Caco-2 (cell line): ENCODE measurements at regions not wholly inside any gene's neighbourhood (a gene's known extent, or its start where the extent isn't known, plus 50 kb on each side); places are given as distances from the start of the nearest gene placed in this dataset.

Experiments
- BruUV-seq: library from RNA; stranded (reverse); fragments of 400-500 nt; replicated peaks from 2 replicates; lab custom pipeline; 2021; lab: Mats Ljungman, UMichigan
- CTCF ChIA-PET: fragments of 300-600 bp; sonication (Branson Sonifier 250); formaldehyde crosslinking; loops from one replicate; lab custom pipeline; 2022; ENCODE audit warnings: antibody characterized with exemption; lab: Charles Lee
- POLR2A ChIA-PET: fragments of 300-600 bp; sonication (Branson Sonifier 250); formaldehyde crosslinking; loops from one replicate; lab custom pipeline; 2022; ENCODE audit warnings: antibody characterized with exemption; lab: Charles Lee
- DNase-seq, 2 experiments: peaks; one replicate each; pipeline versions ENCODE4 v3.0.0 to v3.0.0-alpha.2; 2020 to 2022
- H3K27me3 ChIP-seq: replicated peaks from 2 replicates; pipeline ENCODE4 v1.6.0; 2011; ENCODE audit warnings: low read length; ENCODE audit not compliant: control insufficient read depth, insufficient read depth
- H3K36me3 ChIP-seq: 2 replicates; pipeline ENCODE4 v1.5.1; 2011; ENCODE audit warnings: low read length; ENCODE audit not compliant: control insufficient read depth, insufficient read depth
- H3K4me1 ChIP-seq: fragments of 250-450 bp; sonication (Bioruptor Pico); 2 replicates; pipeline ENCODE4 v1.5.1; 2020; ENCODE audit warnings: mild to moderate bottlenecking
- H3K4me3 ChIP-seq: 2 replicates; pipeline ENCODE4 v1.5.1; 2011; ENCODE audit warnings: low read depth, mild to moderate bottlenecking, control low read depth, low read length
- H3K9me3 ChIP-seq: fragments of 250-450 bp; sonication (Bioruptor Pico); 2 replicates; pipeline ENCODE4 v1.5.1; 2020; ENCODE audit warnings: mild to moderate bottlenecking, moderate library complexity
- H3K27ac Mint-ChIP-seq: one replicate; pipeline ENCODE4 v1.8.0; 2022; ENCODE audit warnings: mixed read lengths; ENCODE audit not compliant: unreplicated experiment
- H3K27me3 Mint-ChIP-seq: one replicate; pipeline ENCODE4 v1.8.0; 2022; ENCODE audit warnings: mixed read lengths; ENCODE audit not compliant: insufficient read depth, unreplicated experiment
- H3K36me3 Mint-ChIP-seq: one replicate; pipeline ENCODE4 v1.8.0; 2022; ENCODE audit warnings: mild to moderate bottlenecking, mixed read lengths; ENCODE audit not compliant: insufficient read depth, unreplicated experiment
- H3K4me1 Mint-ChIP-seq: one replicate; pipeline ENCODE4 v1.8.0; 2022; ENCODE audit warnings: low read depth, mixed read lengths; ENCODE audit not compliant: unreplicated experiment
- H3K4me3 Mint-ChIP-seq: one replicate; pipeline ENCODE4 v1.8.0; 2022; ENCODE audit warnings: mild to moderate bottlenecking, moderate library complexity, mixed read lengths; ENCODE audit not compliant: unreplicated experiment
- H3K9me3 Mint-ChIP-seq: one replicate; pipeline ENCODE4 v1.8.0; 2022; ENCODE audit warnings: mixed read lengths; ENCODE audit not compliant: unreplicated experiment
- intact Hi-C: fragments of 100-400 bp; cut with micrococcal nuclease; formaldehyde crosslinking; loops from one replicate; pipeline ENCODE4 v1.10.0; 2022; ENCODE audit not compliant: unreplicated experiment
- TF ChIP-seq, protein P1 (sequence below), 2 experiments: fragments of 200-600 bp in 1 of 2; IDR thresholded peaks; 1 replicate in 1 of 2; 2 replicates in 1 of 2; pipeline versions ENCODE4 v1.5.1 to v1.8.0; 2011 to 2022; ENCODE audit warnings: antibody characterized with exemption in 1 of 2, control low read depth in 1 of 2, inconsistent platforms in 1 of 2, low read depth in 1 of 2, low read length in 1 of 2, mild to moderate bottlenecking in 1 of 2, moderate library complexity in 1 of 2; ENCODE audit not compliant: insufficient read depth in 1 of 2, severe bottlenecking in 1 of 2, unreplicated experiment in 1 of 2

DNA sequence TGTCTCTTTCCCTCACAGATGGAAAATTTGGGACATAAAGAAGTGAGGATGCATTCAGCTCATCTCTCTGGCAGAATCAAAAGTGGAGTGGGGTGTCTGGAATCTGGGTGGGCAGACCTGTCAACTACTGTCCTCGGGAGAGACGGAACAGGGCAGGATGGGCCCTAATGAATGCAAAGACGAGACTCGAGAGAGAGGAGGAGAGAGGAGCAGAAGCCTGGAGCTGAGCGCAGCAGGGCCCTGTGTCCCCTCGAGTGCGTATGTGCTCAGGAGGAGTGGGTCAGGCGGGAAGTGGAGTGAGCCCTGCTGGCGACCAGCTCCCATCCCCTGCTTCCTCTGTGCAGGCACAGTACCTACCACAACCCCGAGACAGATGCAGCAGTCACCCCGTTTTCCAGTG is 78.9 kb downstream of the TEX29 start:
- no peaks in the 10 kb centered on the region for H3K36me3 Mint-ChIP-seq
- peaks cover 33% of the 10 kb centered on the region for H3K27me3 Mint-ChIP-seq
- intact Hi-C loops, result no loop called here
- TF ChIP-seq, protein P1, sequence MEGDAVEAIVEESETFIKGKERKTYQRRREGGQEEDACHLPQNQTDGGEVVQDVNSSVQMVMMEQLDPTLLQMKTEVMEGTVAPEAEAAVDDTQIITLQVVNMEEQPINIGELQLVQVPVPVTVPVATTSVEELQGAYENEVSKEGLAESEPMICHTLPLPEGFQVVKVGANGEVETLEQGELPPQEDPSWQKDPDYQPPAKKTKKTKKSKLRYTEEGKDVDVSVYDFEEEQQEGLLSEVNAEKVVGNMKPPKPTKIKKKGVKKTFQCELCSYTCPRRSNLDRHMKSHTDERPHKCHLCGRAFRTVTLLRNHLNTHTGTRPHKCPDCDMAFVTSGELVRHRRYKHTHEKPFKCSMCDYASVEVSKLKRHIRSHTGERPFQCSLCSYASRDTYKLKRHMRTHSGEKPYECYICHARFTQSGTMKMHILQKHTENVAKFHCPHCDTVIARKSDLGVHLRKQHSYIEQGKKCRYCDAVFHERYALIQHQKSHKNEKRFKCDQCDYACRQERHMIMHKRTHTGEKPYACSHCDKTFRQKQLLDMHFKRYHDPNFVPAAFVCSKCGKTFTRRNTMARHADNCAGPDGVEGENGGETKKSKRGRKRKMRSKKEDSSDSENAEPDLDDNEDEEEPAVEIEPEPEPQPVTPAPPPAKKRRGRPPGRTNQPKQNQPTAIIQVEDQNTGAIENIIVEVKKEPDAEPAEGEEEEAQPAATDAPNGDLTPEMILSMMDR (IDR thresholded peaks at IDR 0.05; ENCODE audit: insufficient read depth in 1 of 2, low read depth in 1 of 2, low read length in 1 of 2, severe bottlenecking in 1 of 2, unreplicated experiment in 1 of 2), result no peak
- no peak overlapping the region for H3K4me3 Mint-ChIP-seq
- POLR2A ChIA-PET, result no interaction called here
- H3K9me3 ChIP-seq, result no peaks in the 10 kb centered on the region
- H3K4me1 Mint-ChIP-seq, result no peaks in the 10 kb centered on the region
- DNase-seq, result no peak
- H3K27ac Mint-ChIP-seq, result no peak overlapping the region
- H3K27me3 ChIP-seq, result no peaks in the 10 kb centered on the region
- H3K4me3 ChIP-seq, result no peak overlapping the region
- BruUV-seq, result no TSS peak
- peaks cover 10% of the 10 kb centered on the region for H3K9me3 Mint-ChIP-seq
- CTCF ChIA-PET, result no interaction called here
- no peaks in the 10 kb centered on the region for H3K36me3 ChIP-seq
- no peaks in the 10 kb centered on the region for H3K4me1 ChIP-seq

DNA sequence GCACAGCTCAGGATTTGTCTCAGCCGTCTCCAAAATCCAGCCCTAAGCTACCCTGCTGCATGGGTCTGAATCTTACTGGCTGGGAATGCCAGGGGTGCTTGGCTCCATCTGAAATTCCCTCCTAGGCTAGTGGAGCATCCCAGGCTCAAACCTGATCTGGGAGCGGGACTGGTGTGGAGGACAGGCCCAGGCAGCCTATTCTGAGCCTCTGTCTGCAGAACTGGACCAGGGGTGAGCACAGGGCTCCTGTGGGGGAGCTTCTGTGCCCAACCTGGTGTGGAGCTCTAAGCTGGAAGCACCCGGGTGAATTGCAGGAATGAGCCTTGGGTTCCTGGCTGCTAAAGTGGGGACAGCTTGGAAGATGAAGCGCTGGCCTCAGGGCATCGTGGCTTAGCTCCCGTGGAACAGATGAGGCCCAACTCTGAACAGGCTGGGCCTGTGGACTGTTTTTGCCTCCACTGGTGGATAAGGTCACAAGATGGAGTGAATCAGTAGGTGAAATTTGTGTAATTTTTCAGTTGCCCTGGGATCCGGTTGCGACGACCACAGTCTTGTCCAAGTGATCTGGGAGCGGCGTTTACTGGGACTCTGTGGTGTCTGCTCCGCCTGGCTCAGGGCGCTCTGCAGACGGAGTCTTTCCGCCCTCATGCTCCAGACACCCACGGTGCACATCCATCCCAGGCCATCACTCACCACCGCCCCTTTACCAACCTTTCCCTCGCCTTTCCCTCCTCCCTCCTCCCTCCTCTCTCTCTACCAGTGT is 79.5 kb downstream of the TEX29 start:
- Histone ChIP-seq H3K4me3 (no peak overlapping the region), H3K9me3 (no peaks in the 10 kb centered on the region), H3K27me3 (no peaks in the 10 kb centered on the region), H3K4me1 (no peaks in the 10 kb centered on the region), H3K36me3 (no peaks in the 10 kb centered on the region)
- H3K4me1 Mint-ChIP-seq, result no peaks in the 10 kb centered on the region
- H3K4me3 Mint-ChIP-seq, result no peak overlapping the region
- CTCF ChIA-PET, result no interaction called here
- peaks cover 10% of the 10 kb centered on the region for H3K9me3 Mint-ChIP-seq
- no peaks in the 10 kb centered on the region for H3K36me3 Mint-ChIP-seq
- TF ChIP-seq, protein P1 (IDR thresholded peaks at IDR 0.05; ENCODE audit: insufficient read depth in 1 of 2, low read depth in 1 of 2, low read length in 1 of 2, severe bottlenecking in 1 of 2, unreplicated experiment in 1 of 2), result no peak
- H3K27me3 Mint-ChIP-seq, result peaks cover 35% of the 10 kb centered on the region
- POLR2A ChIA-PET, result no interaction called here
- no peak for DNase-seq
- BruUV-seq, result no TSS peak
- no peak overlapping the region for H3K27ac Mint-ChIP-seq
- intact Hi-C loops, result no loop called here

DNA sequence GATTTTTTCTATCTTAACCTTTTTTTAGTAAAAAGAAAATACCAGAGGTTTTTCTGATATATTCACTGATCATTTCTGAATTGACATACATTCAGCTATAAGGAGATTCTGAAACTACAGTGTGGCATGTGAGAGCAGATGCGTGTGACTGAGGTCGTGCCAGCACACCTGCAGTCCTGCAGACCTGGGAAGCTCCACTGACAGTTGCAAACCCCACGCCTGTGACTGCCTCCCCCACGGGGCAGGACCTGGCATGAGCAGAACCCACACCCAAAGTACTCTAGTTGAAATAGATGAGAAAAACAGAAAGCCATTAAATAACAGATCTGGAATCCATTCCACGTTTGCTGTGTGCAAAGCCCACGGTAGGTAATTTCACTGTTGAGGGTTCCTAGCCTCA is 80.7 kb downstream of the TEX29 start:
- no peak overlapping the region for H3K4me3 ChIP-seq

More for the DNA sequence above, 80.7 kb downstream of the TEX29 start:
- Histone ChIP-seq H3K36me3 (no peaks in the 10 kb centered on the region), H3K27me3 (no peaks in the 10 kb centered on the region), H3K9me3 (no peaks in the 10 kb centered on the region), H3K4me1 (no peaks in the 10 kb centered on the region)
- no TSS peak for BruUV-seq
- TF ChIP-seq, protein P1 (IDR thresholded peaks at IDR 0.05; ENCODE audit: insufficient read depth in 1 of 2, low read depth in 1 of 2, low read length in 1 of 2, severe bottlenecking in 1 of 2, unreplicated experiment in 1 of 2), result no peak
- no peak overlapping the region for H3K27ac Mint-ChIP-seq
- peaks cover 39% of the 10 kb centered on the region for H3K27me3 Mint-ChIP-seq
- POLR2A ChIA-PET, result no interaction called here
- no peaks in the 10 kb centered on the region for H3K36me3 Mint-ChIP-seq
- CTCF ChIA-PET, result no interaction called here
- H3K4me1 Mint-ChIP-seq, result no peaks in the 10 kb centered on the region
- DNase-seq, result no peak
- H3K9me3 Mint-ChIP-seq, result peaks cover 10% of the 10 kb centered on the region
- no peak overlapping the region for H3K4me3 Mint-ChIP-seq
- intact Hi-C loops, result no loop called here
